GM18511 (cell line): ENCODE measurements at regions not wholly inside any gene's neighbourhood (a gene's known extent, or its start where the extent isn't known, plus 50 kb on each side); places are given as distances from the start of the nearest gene placed in this dataset.

Source experiments
- ATAC-seq: cut with Tn5 transposase; IDR thresholded peaks from one replicate; pipeline ENCODE4 v1.9.1; 2021; ENCODE audit warnings: mild to moderate bottlenecking, moderate library complexity; ENCODE audit not compliant: unreplicated experiment

- ATAC-seq, result no peak
Measured at GRCh38 chr13:83352391-83352790, 529.9 kb downstream of the SLITRK1 start.

GRCh38 chr13:83350569-83350968 lies 531.7 kb downstream of the SLITRK1 start:
- ATAC-seq, result no peak

- no peak for ATAC-seq
Measured at GRCh38 chr13:83344518-83344917, 537.8 kb downstream of the SLITRK1 start.

- no peak for ATAC-seq
Measured at GRCh38 chr13:83340170-83340569, 542.1 kb downstream of the SLITRK1 start.

- no peak for ATAC-seq
Measured at GRCh38 chr13:83333614-83334388, 548.5 kb downstream of the SLITRK1 start.

- ATAC-seq, result no peak
Measured at GRCh38 chr13:83332751-83333150, 549.5 kb downstream of the SLITRK1 start.

GRCh38 chr13:83327091-83327490 lies 555.2 kb downstream of the SLITRK1 start:
- no peak for ATAC-seq

GRCh38 chr13:83325125-83325853 lies 557.0 kb downstream of the SLITRK1 start:
- ATAC-seq, result no peak

GRCh38 chr13:83311886-83312577 lies 570.2 kb downstream of the SLITRK1 start:
- no peak for ATAC-seq

GRCh38 chr13:83298617-83299016 lies 583.7 kb downstream of the SLITRK1 start:
- no peak for ATAC-seq

- ATAC-seq, result no peak
Measured at GRCh38 chr13:83297586-83298290, 584.5 kb downstream of the SLITRK1 start.

GRCh38 chr13:83295686-83296085 lies 586.6 kb downstream of the SLITRK1 start:
- no peak for ATAC-seq

GRCh38 chr13:83286737-83287136 lies 595.5 kb downstream of the SLITRK1 start:
- ATAC-seq, result no peak

GRCh38 chr13:83281654-83282053 lies 600.6 kb downstream of the SLITRK1 start:
- no peak for ATAC-seq

GRCh38 chr13:83274679-83275078 lies 607.6 kb downstream of the SLITRK1 start:
- ATAC-seq, result no peak

- no peak for ATAC-seq
Measured at GRCh38 chr13:83272652-83273240, 609.5 kb downstream of the SLITRK1 start.

- ATAC-seq, result no peak
Measured at GRCh38 chr13:83272076-83272475, 610.2 kb downstream of the SLITRK1 start.

- no peak for ATAC-seq
Measured at GRCh38 chr13:83265279-83265678, 617.0 kb downstream of the SLITRK1 start.

GRCh38 chr13:83248751-83249150 lies 633.5 kb downstream of the SLITRK1 start:
- no peak for ATAC-seq

- ATAC-seq, result no peak
Measured at GRCh38 chr13:83232626-83233025, 649.6 kb downstream of the SLITRK1 start.
